GM23338 (cell line): ENCODE measurements at regions not wholly inside any gene's neighbourhood (a gene's known extent, or its start where the extent isn't known, plus 50 kb on each side); places are given as distances from the start of the nearest gene placed in this dataset.

Experiments
- ATAC-seq: fragments of 200-7000 bp; cut with Tn5 transposase; 3 replicates; pipeline ENCODE4 v1.9.1; 2020
- DNase-seq: peaks from one replicate; pipeline ENCODE4 v3.0.0-alpha.2; 2015; ENCODE audit warnings: low spot score
- H2AFZ ChIP-seq: fragments of 200-600 bp; sonication (generic); 2 replicates; pipeline ENCODE4 v1.8.0; 2016; ENCODE audit warnings: antibody characterized with exemption, mild to moderate bottlenecking, moderate library complexity
- H3F3A ChIP-seq: fragments of 200-600 bp; sonication (generic); replicated peaks from 2 replicates; pipeline ENCODE4 v1.8.0; 2017; ENCODE audit warnings: antibody characterized with exemption, mixed run types, low read depth
- H3K27ac ChIP-seq: fragments of 200-600 bp; sonication (generic); 2 replicates; pipeline ENCODE4 v1.6.1; 2016; ENCODE audit warnings: low read depth
- H3K27me3 ChIP-seq: fragments of 200-600 bp; sonication (generic); 2 replicates; pipeline ENCODE4 v1.8.0; 2016; ENCODE audit warnings: mild to moderate bottlenecking, mixed run types, moderate library complexity; ENCODE audit not compliant: insufficient read depth
- H3K36me3 ChIP-seq: fragments of 200-600 bp; sonication (generic); 2 replicates; pipeline ENCODE4 v1.8.0; 2016; ENCODE audit warnings: mild to moderate bottlenecking; ENCODE audit not compliant: insufficient read depth
- H3K4me1 ChIP-seq: fragments of 200-600 bp; sonication (generic); 2 replicates; pipeline ENCODE4 v1.8.0; 2016; ENCODE audit warnings: mild to moderate bottlenecking, moderate library complexity; ENCODE audit not compliant: insufficient read depth
- H3K4me2 ChIP-seq: fragments of 200-600 bp; sonication (generic); 2 replicates; pipeline ENCODE4 v1.7.1; 2017; ENCODE audit warnings: mixed run types
- H3K4me3 ChIP-seq: fragments of 200-600 bp; sonication (generic); 2 replicates; pipeline ENCODE4 v1.6.1; 2016; ENCODE audit warnings: mixed run types
- H3K79me2 ChIP-seq: fragments of 200-600 bp; sonication (generic); replicated peaks from 2 replicates; pipeline ENCODE4 v1.8.0; 2017; ENCODE audit warnings: mild to moderate bottlenecking; ENCODE audit not compliant: insufficient read depth
- H3K9me2 ChIP-seq: fragments of 200-600 bp; sonication (generic); 2 replicates; pipeline ENCODE4 v1.8.0; 2017; ENCODE audit not compliant: insufficient read depth
- H4K20me1 ChIP-seq: fragments of 200-600 bp; sonication (generic); replicated peaks from 2 replicates; pipeline ENCODE4 v1.8.0; 2017; ENCODE audit warnings: mild to moderate bottlenecking; ENCODE audit not compliant: insufficient read depth
- H3K27ac Mint-ChIP-seq: 2 replicates; pipeline ENCODE4 v1.8.0; 2020; ENCODE audit warnings: inconsistent platforms, mild to moderate bottlenecking, moderate library complexity, mixed read lengths
- H3K27me3 Mint-ChIP-seq: 3 replicates; pipeline ENCODE4 v1.8.0; 2022; ENCODE audit warnings: low read depth, mild to moderate bottlenecking, moderate library complexity, mixed read lengths, inconsistent platforms; ENCODE audit not compliant: insufficient read depth, poor library complexity
- H3K36me3 Mint-ChIP-seq: 3 replicates; pipeline ENCODE4 v1.8.0; 2021; ENCODE audit warnings: low read depth, mild to moderate bottlenecking, inconsistent platforms, moderate library complexity, mixed read lengths
- H3K4me1 Mint-ChIP-seq: 3 replicates; pipeline ENCODE4 v1.8.0; 2020; ENCODE audit warnings: mild to moderate bottlenecking, inconsistent platforms, mixed read lengths
- H3K4me3 Mint-ChIP-seq: 3 replicates; pipeline ENCODE4 v1.8.0; 2021; ENCODE audit warnings: moderate library complexity, mild to moderate bottlenecking, inconsistent platforms, mixed read lengths
- H3K9me3 Mint-ChIP-seq: 3 replicates; pipeline ENCODE4 v1.8.0; 2020; ENCODE audit warnings: moderate library complexity, mild to moderate bottlenecking, inconsistent platforms, mixed read lengths
- CREB1 ChIP-seq: fragments of 250-450 bp; sonication (Bioruptor Pico); IDR thresholded peaks from 2 replicates; pipeline ENCODE4 v1.5.0; 2020; ENCODE audit warnings: low read depth, mild to moderate bottlenecking, moderate library complexity
- EZH2 ChIP-seq: fragments of 200-600 bp; sonication (generic); IDR thresholded peaks from one replicate; pipeline ENCODE4 v1.8.0; 2017; ENCODE audit warnings: antibody characterized with exemption, mild to moderate bottlenecking, low read depth; ENCODE audit not compliant: unreplicated experiment
- EZH2phosphoT487 ChIP-seq: fragments of 200-600 bp; sonication (generic); IDR thresholded peaks from one replicate; pipeline ENCODE4 v1.8.1; 2018; ENCODE audit warnings: antibody characterized with exemption; ENCODE audit not compliant: unreplicated experiment
- JUNB ChIP-seq: IDR thresholded peaks from one replicate; pipeline ENCODE4 v1.6.1; 2016; ENCODE audit warnings: antibody characterized with exemption; ENCODE audit not compliant: unreplicated experiment
- NANOG ChIP-seq: IDR thresholded peaks from 2 replicates; pipeline ENCODE4 v1.6.1; 2016; ENCODE audit warnings: antibody characterized with exemption, borderline replicate concordance
- POLR2AphosphoS5 ChIP-seq: IDR thresholded peaks from 2 replicates; pipeline ENCODE4 v1.6.1; 2016; ENCODE audit warnings: antibody characterized with exemption, low read depth
- ZNF114 ChIP-seq: fragments of 250-450 bp; sonication (Bioruptor Pico); IDR thresholded peaks from 2 replicates; pipeline ENCODE4 v1.5.0; 2020; ENCODE audit warnings: mild to moderate bottlenecking, moderate library complexity
- ZNF331 ChIP-seq: fragments of 250-450 bp; sonication (Bioruptor Pico); IDR thresholded peaks from 2 replicates; pipeline ENCODE4 v1.5.0; 2020; ENCODE audit warnings: low read depth, mild to moderate bottlenecking, moderate library complexity
- TF ChIP-seq, protein P1 (sequence below), 2 experiments: fragments of 200-600 bp in 1 of 2; sonication (generic) in 1 of 2; conservative IDR thresholded peaks; 2 replicates each; pipeline versions ENCODE4 v1.5.1 to v1.6.1; 2016 to 2017; ENCODE audit warnings: antibody characterized with exemption in 2 of 2, low read depth in 2 of 2, mild to moderate bottlenecking in 2 of 2, moderate library complexity in 1 of 2
- TF ChIP-seq, protein P2 (sequence below): IDR thresholded peaks from 2 replicates; pipeline ENCODE4 v1.6.1; 2016; ENCODE audit warnings: antibody characterized with exemption
- TF ChIP-seq, protein P3 (sequence below): IDR thresholded peaks from one replicate; pipeline ENCODE4 v1.6.1; 2018; ENCODE audit warnings: antibody characterized with exemption; ENCODE audit not compliant: unreplicated experiment

DNA sequence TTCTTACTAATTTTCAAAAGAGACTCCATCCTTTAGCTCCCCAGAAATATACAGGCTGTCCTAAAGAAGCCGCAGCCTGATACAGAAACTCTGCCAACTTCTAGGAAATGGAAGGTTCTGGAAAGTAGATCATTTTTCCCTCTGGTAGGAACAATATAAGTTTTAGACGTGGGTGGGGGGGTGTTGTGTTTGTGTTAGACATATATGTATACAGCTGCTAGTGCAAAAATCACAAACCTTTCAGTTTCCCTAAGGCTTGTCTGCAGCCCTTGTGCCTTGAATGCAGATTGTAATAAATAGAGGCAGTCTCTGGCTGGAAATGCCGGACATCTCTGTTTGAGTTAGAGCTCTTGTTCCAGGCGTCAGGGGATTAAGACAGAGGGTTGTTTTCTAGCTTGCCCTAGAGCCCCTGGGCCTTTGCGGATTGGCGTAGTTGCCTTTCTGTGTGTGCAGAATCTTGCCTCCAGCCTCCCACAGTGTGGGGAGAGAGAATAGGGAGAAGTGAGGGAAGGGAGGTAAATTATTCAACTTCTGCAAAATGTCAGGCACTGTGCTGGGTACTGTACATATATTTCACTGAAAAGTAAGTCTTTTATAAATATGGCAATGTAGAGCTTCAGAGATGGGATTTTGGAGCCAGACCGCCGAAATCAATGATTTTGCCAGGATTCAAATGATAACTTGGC, 269.7 kb downstream of the PRL start (continued):
- TF ChIP-seq, protein P1, sequence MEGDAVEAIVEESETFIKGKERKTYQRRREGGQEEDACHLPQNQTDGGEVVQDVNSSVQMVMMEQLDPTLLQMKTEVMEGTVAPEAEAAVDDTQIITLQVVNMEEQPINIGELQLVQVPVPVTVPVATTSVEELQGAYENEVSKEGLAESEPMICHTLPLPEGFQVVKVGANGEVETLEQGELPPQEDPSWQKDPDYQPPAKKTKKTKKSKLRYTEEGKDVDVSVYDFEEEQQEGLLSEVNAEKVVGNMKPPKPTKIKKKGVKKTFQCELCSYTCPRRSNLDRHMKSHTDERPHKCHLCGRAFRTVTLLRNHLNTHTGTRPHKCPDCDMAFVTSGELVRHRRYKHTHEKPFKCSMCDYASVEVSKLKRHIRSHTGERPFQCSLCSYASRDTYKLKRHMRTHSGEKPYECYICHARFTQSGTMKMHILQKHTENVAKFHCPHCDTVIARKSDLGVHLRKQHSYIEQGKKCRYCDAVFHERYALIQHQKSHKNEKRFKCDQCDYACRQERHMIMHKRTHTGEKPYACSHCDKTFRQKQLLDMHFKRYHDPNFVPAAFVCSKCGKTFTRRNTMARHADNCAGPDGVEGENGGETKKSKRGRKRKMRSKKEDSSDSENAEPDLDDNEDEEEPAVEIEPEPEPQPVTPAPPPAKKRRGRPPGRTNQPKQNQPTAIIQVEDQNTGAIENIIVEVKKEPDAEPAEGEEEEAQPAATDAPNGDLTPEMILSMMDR (conservative IDR thresholded peaks at IDR 0.05; ENCODE audit: low read depth in 2 of 2) = no peak
- TF ChIP-seq EZH2phosphoT487 (no peak), ZNF114 (CRISPR knock-in tag) (no peak)
- TF ChIP-seq, protein P2, sequence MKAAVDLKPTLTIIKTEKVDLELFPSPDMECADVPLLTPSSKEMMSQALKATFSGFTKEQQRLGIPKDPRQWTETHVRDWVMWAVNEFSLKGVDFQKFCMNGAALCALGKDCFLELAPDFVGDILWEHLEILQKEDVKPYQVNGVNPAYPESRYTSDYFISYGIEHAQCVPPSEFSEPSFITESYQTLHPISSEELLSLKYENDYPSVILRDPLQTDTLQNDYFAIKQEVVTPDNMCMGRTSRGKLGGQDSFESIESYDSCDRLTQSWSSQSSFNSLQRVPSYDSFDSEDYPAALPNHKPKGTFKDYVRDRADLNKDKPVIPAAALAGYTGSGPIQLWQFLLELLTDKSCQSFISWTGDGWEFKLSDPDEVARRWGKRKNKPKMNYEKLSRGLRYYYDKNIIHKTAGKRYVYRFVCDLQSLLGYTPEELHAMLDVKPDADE = no peak

DNA sequence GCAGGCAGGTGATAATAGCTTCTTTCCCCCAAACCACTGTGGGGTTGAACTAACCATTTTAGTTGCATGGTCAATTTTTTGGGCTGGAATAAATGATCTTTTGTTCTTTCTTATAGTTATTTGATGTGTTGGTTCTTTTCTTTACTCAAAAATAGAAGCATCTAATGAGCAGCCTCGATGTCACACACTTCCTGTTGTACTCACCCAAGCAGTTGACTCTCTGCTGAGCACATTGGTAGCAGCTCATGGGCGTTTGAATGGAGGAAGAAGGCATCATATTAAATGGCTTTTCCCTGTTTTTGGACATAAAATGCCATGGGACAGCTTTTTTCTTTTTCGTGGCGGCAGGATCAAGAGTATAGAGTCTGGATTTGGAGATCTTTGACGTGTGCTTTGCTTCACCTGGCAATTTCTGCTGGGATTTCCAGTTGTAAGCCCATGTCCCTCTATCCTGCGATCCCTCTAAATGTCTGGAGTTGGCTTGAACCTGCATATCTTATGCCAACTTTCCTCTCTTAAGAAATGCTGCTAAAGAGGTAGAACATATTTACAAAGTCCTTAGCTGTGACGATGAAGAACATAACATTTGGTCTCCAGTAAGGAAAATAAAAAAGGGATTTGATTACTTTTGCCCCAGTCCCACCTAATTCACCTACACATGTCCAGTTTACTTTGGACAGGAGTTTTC, 268.3 kb downstream of the PRL start:
- Mint-ChIP-seq H3K4me3 (no peak overlapping the region), H3K27me3 (peaks cover 10% of the 10 kb centered on the region), H3K27ac (no peak overlapping the region), H3K4me1 (peaks cover 26% of the 10 kb centered on the region), H3K36me3 (peaks cover 22% of the 10 kb centered on the region), H3K9me3 (no peaks in the 10 kb centered on the region)
- no peak for TF ChIP-seq ZNF114 (CRISPR knock-in tag)
- TF ChIP-seq NANOG = no peak
- TF ChIP-seq JUNB = no peak
- TF ChIP-seq CREB1 (CRISPR knock-in tag) = no peak
- TF ChIP-seq, protein P2 = no peak
- TF ChIP-seq, protein P1 (conservative IDR thresholded peaks at IDR 0.05; ENCODE audit: low read depth in 2 of 2) = no peak
- no peak for TF ChIP-seq EZH2
- TF ChIP-seq ZNF331 = no peak
- TF ChIP-seq, protein P3, sequence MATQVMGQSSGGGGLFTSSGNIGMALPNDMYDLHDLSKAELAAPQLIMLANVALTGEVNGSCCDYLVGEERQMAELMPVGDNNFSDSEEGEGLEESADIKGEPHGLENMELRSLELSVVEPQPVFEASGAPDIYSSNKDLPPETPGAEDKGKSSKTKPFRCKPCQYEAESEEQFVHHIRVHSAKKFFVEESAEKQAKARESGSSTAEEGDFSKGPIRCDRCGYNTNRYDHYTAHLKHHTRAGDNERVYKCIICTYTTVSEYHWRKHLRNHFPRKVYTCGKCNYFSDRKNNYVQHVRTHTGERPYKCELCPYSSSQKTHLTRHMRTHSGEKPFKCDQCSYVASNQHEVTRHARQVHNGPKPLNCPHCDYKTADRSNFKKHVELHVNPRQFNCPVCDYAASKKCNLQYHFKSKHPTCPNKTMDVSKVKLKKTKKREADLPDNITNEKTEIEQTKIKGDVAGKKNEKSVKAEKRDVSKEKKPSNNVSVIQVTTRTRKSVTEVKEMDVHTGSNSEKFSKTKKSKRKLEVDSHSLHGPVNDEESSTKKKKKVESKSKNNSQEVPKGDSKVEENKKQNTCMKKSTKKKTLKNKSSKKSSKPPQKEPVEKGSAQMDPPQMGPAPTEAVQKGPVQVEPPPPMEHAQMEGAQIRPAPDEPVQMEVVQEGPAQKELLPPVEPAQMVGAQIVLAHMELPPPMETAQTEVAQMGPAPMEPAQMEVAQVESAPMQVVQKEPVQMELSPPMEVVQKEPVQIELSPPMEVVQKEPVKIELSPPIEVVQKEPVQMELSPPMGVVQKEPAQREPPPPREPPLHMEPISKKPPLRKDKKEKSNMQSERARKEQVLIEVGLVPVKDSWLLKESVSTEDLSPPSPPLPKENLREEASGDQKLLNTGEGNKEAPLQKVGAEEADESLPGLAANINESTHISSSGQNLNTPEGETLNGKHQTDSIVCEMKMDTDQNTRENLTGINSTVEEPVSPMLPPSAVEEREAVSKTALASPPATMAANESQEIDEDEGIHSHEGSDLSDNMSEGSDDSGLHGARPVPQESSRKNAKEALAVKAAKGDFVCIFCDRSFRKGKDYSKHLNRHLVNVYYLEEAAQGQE = no peak
- TF ChIP-seq POLR2AphosphoS5 = no peak
- no peak for TF ChIP-seq EZH2phosphoT487
- Histone ChIP-seq H2AFZ (no peak overlapping the region), H3K4me3 (no peak overlapping the region), H3K4me2 (no peak overlapping the region), H3K79me2 (peaks cover 16% of the 10 kb centered on the region), H3K4me1 (peaks cover 30% of the 10 kb centered on the region), H3K36me3 (no peaks in the 10 kb centered on the region), H3K27ac (no peak overlapping the region), H4K20me1 (no peaks in the 10 kb centered on the region), H3K27me3 (no peaks in the 10 kb centered on the region), H3F3A (0 out of 2 replicates have a peak, but pooled peaks cover 3% of the 10 kb centered on the region), H3K9me2 (no peaks in the 10 kb centered on the region)
- ATAC-seq = no peak
- no peak for DNase-seq
